OCI-LY7 (cell line): ENCODE measurements at regions not wholly inside any gene's neighbourhood (a gene's known extent, or its start where the extent isn't known, plus 50 kb on each side); places are given as distances from the start of the nearest gene placed in this dataset.

Experiments
- EZH2phosphoT487 ChIP-seq: fragments of 200-600 bp; sonication (generic); IDR thresholded peaks from 2 replicates; pipeline ENCODE4 v1.6.1; 2018; ENCODE audit warnings: low read depth, borderline replicate concordance, mild to moderate bottlenecking, mixed run types, antibody characterized with exemption, low read length, moderate library complexity, mixed read lengths
- TF ChIP-seq, protein P1 (sequence below): fragments of 200-600 bp; sonication (generic); conservative IDR thresholded peaks from 2 replicates; pipeline ENCODE4 v1.5.1; 2014; ENCODE audit warnings: mild to moderate bottlenecking, antibody characterized with exemption, low read length, moderate library complexity, mixed read lengths

DNA sequence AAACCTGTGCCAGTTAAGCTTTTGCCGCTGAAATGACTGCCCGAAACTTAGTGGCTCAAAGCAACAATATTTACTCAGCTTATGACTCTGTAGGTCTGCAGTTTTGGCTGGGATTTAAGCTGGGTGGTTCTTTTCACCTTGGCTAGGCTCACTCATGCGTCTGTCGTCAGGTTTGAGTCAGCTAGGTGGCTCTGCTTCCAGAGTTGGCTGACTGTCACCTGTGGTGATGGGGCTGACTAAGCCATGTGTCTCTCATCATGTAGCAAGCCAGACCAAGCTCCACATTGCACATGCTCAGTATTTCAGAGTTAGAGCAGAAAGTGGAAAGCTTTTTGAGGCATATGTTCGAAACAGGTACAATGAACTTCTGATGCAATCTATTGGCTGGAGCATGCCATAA is 354.8 kb downstream of the MEIS1 start:
- TF ChIP-seq EZH2phosphoT487, result no peak
- TF ChIP-seq, protein P1, sequence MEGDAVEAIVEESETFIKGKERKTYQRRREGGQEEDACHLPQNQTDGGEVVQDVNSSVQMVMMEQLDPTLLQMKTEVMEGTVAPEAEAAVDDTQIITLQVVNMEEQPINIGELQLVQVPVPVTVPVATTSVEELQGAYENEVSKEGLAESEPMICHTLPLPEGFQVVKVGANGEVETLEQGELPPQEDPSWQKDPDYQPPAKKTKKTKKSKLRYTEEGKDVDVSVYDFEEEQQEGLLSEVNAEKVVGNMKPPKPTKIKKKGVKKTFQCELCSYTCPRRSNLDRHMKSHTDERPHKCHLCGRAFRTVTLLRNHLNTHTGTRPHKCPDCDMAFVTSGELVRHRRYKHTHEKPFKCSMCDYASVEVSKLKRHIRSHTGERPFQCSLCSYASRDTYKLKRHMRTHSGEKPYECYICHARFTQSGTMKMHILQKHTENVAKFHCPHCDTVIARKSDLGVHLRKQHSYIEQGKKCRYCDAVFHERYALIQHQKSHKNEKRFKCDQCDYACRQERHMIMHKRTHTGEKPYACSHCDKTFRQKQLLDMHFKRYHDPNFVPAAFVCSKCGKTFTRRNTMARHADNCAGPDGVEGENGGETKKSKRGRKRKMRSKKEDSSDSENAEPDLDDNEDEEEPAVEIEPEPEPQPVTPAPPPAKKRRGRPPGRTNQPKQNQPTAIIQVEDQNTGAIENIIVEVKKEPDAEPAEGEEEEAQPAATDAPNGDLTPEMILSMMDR, result no peak
